PC-3 (cell line): ENCODE measurements at regions not wholly inside any gene's neighbourhood (a gene's known extent, or its start where the extent isn't known, plus 50 kb on each side); places are given as distances from the start of the nearest gene placed in this dataset.

Experiments
- ATAC-seq: fragments of 200-7000 bp; cut with Tn5 transposase; 2 replicates; pipeline ENCODE4 v1.9.1; 2020; ENCODE audit warnings: mild to moderate bottlenecking, moderate library complexity
- BruUV-seq: library from RNA; stranded (reverse); fragments of 400-500 nt; replicated peaks from 2 replicates; lab custom pipeline; 2021; lab: Mats Ljungman, UMichigan
- CTCF ChIA-PET: fragments of 300-600 bp; sonication (Branson Sonifier 250); formaldehyde crosslinking; loops from one replicate; lab custom pipeline; 2022; ENCODE audit warnings: antibody characterized with exemption; lab: Charles Lee
- POLR2A ChIA-PET: fragments of 300-600 bp; sonication (Branson Sonifier 250); formaldehyde crosslinking; loops from one replicate; lab custom pipeline; 2022; ENCODE audit warnings: antibody characterized with exemption; ENCODE audit not compliant: unreplicated experiment; lab: Charles Lee
- DNase-seq: peaks from one replicate; pipeline ENCODE4 v3.0.0-alpha.2; 2015
- H2AFZ ChIP-seq: fragments of 300-600 bp; sonication (generic); 2 replicates; pipeline ENCODE4 v1.6.0; 2016; ENCODE audit warnings: antibody characterized with exemption, low read length
- H3F3A ChIP-seq: fragments of 300-600 bp; sonication (generic); one replicate; pipeline ENCODE4 v1.6.0; 2017; ENCODE audit warnings: antibody characterized with exemption, low read length, control low read depth, mild to moderate bottlenecking; ENCODE audit not compliant: unreplicated experiment
- H3K27ac ChIP-seq: fragments of 300-600 bp; sonication (generic); 2 replicates; pipeline ENCODE4 v1.5.1; 2016; ENCODE audit warnings: mild to moderate bottlenecking, low read length
- H3K27me3 ChIP-seq: fragments of 300-600 bp; sonication (generic); 2 replicates; pipeline ENCODE4 v1.6.1; 2016; ENCODE audit warnings: low read length, mixed read lengths
- H3K36me3 ChIP-seq: fragments of 300-600 bp; sonication (generic); 2 replicates; pipeline ENCODE4 v1.6.1; 2016; ENCODE audit warnings: low read depth, mixed run types, low read length, mixed read lengths
- H3K4me1 ChIP-seq: fragments of 300-600 bp; sonication (generic); 2 replicates; pipeline ENCODE4 v1.5.1; 2016; ENCODE audit warnings: low read length; ENCODE audit not compliant: insufficient read depth
- H3K4me2 ChIP-seq: fragments of 300-600 bp; sonication (generic); 2 replicates; pipeline ENCODE4 v1.6.0; 2016; ENCODE audit warnings: low read length
- H3K4me3 ChIP-seq: fragments of 300-600 bp; sonication (generic); 2 replicates; pipeline ENCODE4 v1.5.1; 2016; ENCODE audit warnings: mild to moderate bottlenecking, low read length, mixed read lengths
- H3K79me2 ChIP-seq: fragments of 300-600 bp; sonication (generic); 2 replicates; pipeline ENCODE4 v1.6.1; 2017; ENCODE audit warnings: low read length, mixed read lengths
- H3K9ac ChIP-seq: fragments of 300-600 bp; sonication (generic); 2 replicates; pipeline ENCODE4 v1.6.0; 2016; ENCODE audit warnings: mild to moderate bottlenecking, low read length
- H3K9me2 ChIP-seq: fragments of 300-600 bp; sonication (generic); replicated peaks from 2 replicates; pipeline ENCODE4 v1.6.1; 2016; ENCODE audit warnings: mixed run types, low read length, mixed read lengths
- H3K9me3 ChIP-seq: fragments of 300-600 bp; sonication (generic); 2 replicates; pipeline ENCODE4 v1.6.1; 2016; ENCODE audit warnings: low read length, mixed read lengths
- H4K20me1 ChIP-seq: fragments of 300-600 bp; sonication (generic); 2 replicates; pipeline ENCODE4 v1.6.1; 2016; ENCODE audit warnings: low read length, mixed read lengths
- EZH2 ChIP-seq: fragments of 300-600 bp; sonication (generic); IDR thresholded peaks from one replicate; pipeline ENCODE4 v1.6.1; 2017; ENCODE audit warnings: antibody characterized with exemption, mild to moderate bottlenecking, low read length; ENCODE audit not compliant: unreplicated experiment
- EZH2phosphoT487 ChIP-seq: fragments of 300-600 bp; sonication (generic); IDR thresholded peaks from 2 replicates; pipeline ENCODE4 v1.6.1; 2018; ENCODE audit warnings: mild to moderate bottlenecking, antibody characterized with exemption, low read length, borderline replicate concordance
- intact Hi-C: fragments of 100-400 bp; cut with micrococcal nuclease; formaldehyde crosslinking; loops from 2 replicates; pipeline ENCODE4 v1.9.0; 2023
- TF ChIP-seq, protein P1 (sequence below): fragments of 300-600 bp; sonication (generic); conservative IDR thresholded peaks from 2 replicates; pipeline ENCODE4 v1.5.1; 2017; ENCODE audit warnings: antibody characterized with exemption, low read depth, mild to moderate bottlenecking, low read length

GRCh38 chr6:23927935-23928334 lies 198.1 kb upstream of the NRSN1 start:
- H3K4me2 ChIP-seq, result peak overlapping the region; percentile 28; the same call in 1 of the 2 replicates
- H3K4me1 ChIP-seq, result peaks cover 3% of the 10 kb centered on the region; the same call in 1 of the 2 replicates
- no peak overlapping the region for H2AFZ ChIP-seq
- intact Hi-C loops, result no loop called here
- H3K9me3 ChIP-seq, result no peaks in the 10 kb centered on the region
- H3K9me2 ChIP-seq, result no peaks in the 10 kb centered on the region
- no peaks in the 10 kb centered on the region for H4K20me1 ChIP-seq
- H3F3A ChIP-seq, result no peaks in the 10 kb centered on the region
- ChIA-PET POLR2A (no interaction called here), CTCF (no interaction called here)
- ATAC-seq (no peak), DNase-seq (peak; percentile 46)
- H3K27me3 ChIP-seq, result peaks cover 41% of the 10 kb centered on the region
- no peak overlapping the region for H3K27ac ChIP-seq
- no peak overlapping the region for H3K4me3 ChIP-seq
- TF ChIP-seq, protein P1, sequence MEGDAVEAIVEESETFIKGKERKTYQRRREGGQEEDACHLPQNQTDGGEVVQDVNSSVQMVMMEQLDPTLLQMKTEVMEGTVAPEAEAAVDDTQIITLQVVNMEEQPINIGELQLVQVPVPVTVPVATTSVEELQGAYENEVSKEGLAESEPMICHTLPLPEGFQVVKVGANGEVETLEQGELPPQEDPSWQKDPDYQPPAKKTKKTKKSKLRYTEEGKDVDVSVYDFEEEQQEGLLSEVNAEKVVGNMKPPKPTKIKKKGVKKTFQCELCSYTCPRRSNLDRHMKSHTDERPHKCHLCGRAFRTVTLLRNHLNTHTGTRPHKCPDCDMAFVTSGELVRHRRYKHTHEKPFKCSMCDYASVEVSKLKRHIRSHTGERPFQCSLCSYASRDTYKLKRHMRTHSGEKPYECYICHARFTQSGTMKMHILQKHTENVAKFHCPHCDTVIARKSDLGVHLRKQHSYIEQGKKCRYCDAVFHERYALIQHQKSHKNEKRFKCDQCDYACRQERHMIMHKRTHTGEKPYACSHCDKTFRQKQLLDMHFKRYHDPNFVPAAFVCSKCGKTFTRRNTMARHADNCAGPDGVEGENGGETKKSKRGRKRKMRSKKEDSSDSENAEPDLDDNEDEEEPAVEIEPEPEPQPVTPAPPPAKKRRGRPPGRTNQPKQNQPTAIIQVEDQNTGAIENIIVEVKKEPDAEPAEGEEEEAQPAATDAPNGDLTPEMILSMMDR, result no peak
- TF ChIP-seq EZH2 (no peak), EZH2phosphoT487 (no peak)
- no peak overlapping the region for H3K9ac ChIP-seq
- no peaks in the 10 kb centered on the region for H3K79me2 ChIP-seq
- no TSS peak for BruUV-seq
- H3K36me3 ChIP-seq, result no peaks in the 10 kb centered on the region

GRCh38 chr6:23929201-23929600 lies 196.8 kb upstream of the NRSN1 start:
- Histone ChIP-seq H3K36me3 (no peaks in the 10 kb centered on the region), H3K9me3 (no peaks in the 10 kb centered on the region), H3K4me1 (peaks cover 3% of the 10 kb centered on the region; the same call in 1 of the 2 replicates), H3K9me2 (no peaks in the 10 kb centered on the region), H3K27ac (no peak overlapping the region), H3K4me2 (no peak overlapping the region), H4K20me1 (no peaks in the 10 kb centered on the region), H3K27me3 (peaks cover 28% of the 10 kb centered on the region), H3F3A (no peaks in the 10 kb centered on the region), H3K9ac (no peak overlapping the region), H2AFZ (no peak overlapping the region), H3K79me2 (no peaks in the 10 kb centered on the region), H3K4me3 (no peak overlapping the region)
- TF ChIP-seq EZH2 (no peak), EZH2phosphoT487 (no peak)
- TF ChIP-seq, protein P1, result no peak
- BruUV-seq, result no TSS peak
- ChIA-PET POLR2A (no interaction called here), CTCF (no interaction called here)
- DNase-seq, result no peak
- intact Hi-C loops, result no loop called here
- no peak for ATAC-seq

DNA sequence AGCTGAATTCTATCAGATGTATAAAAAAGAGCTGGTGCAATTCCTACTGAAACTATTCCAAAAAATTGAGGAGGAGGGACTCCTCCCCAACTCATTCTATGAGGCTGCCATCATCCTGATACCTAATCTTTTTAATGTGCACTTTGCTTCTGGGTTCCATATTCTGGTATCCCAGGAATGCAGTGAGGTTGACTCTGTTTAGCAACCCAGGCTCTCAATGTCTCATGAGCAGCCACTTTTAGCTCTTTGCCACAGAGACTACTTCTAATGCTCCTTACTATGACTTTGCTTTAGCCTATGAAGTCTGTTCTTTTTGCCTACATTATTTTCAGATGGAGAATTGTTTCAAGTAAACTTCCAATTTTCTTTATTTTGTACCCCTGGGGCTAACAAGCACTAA lies 185.5 kb upstream of the NRSN1 start:
- Histone ChIP-seq H3K4me2 (no peak overlapping the region), H3K9me3 (no peaks in the 10 kb centered on the region), H2AFZ (no peak overlapping the region), H3K4me3 (no peak overlapping the region), H3F3A (no peaks in the 10 kb centered on the region), H3K36me3 (no peaks in the 10 kb centered on the region), H3K9me2 (no peaks in the 10 kb centered on the region), H4K20me1 (no peaks in the 10 kb centered on the region), H3K9ac (no peak overlapping the region), H3K79me2 (no peaks in the 10 kb centered on the region), H3K4me1 (no peaks in the 10 kb centered on the region), H3K27me3 (peaks cover 64% of the 10 kb centered on the region), H3K27ac (no peak overlapping the region)
- ATAC-seq (no peak), DNase-seq (no peak)
- ChIA-PET CTCF (no interaction called here), POLR2A (no interaction called here)
- BruUV-seq, result no TSS peak
- intact Hi-C loops, result no loop called here
- TF ChIP-seq EZH2phosphoT487, result no peak
- no peak for TF ChIP-seq EZH2
- TF ChIP-seq, protein P1, result no peak
